ENCODE measurements at regions not wholly inside any gene's neighbourhood (a gene's known extent, or its start where the extent isn't known, plus 50 kb on each side); places are given as distances from the start of the nearest gene placed in this dataset.

DNA sequence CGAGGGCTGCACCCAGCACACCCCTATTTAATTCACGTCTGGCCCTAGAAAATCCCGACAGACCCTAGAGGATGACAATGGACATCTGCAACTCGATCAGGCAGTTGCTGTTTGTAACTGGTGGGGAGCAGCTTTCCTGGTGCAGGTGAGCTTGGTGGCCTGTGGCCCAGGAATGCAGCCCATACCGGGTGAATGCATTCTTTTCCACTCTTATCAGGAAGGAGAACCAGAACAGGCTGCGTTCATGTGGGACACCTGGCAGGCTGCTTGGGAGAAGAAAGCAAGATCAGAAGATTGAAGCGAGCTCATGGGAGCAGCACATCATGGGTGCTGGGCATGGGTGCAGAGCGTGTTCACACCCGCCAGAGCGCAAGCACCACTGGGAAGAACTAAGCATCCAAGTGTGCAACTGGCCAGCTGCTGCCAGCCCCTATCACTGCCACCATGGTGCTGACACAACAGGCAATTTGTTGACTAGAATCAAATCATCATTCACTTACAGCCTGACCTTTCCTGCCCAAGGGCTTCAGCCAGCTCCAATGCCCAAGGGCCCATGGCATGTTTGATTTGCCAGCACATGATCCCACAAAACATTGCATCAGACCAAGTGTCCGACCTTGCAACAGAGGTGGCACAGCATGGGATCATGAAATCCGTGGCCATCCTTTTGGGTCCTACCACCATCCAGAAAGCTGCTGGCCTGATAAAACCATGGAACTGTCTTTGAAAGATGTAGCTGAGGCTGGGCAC, 241.7 kb upstream of the ID2 start:
- TF ChIP-seq, protein P1, sequence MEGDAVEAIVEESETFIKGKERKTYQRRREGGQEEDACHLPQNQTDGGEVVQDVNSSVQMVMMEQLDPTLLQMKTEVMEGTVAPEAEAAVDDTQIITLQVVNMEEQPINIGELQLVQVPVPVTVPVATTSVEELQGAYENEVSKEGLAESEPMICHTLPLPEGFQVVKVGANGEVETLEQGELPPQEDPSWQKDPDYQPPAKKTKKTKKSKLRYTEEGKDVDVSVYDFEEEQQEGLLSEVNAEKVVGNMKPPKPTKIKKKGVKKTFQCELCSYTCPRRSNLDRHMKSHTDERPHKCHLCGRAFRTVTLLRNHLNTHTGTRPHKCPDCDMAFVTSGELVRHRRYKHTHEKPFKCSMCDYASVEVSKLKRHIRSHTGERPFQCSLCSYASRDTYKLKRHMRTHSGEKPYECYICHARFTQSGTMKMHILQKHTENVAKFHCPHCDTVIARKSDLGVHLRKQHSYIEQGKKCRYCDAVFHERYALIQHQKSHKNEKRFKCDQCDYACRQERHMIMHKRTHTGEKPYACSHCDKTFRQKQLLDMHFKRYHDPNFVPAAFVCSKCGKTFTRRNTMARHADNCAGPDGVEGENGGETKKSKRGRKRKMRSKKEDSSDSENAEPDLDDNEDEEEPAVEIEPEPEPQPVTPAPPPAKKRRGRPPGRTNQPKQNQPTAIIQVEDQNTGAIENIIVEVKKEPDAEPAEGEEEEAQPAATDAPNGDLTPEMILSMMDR (IDR thresholded peaks at IDR 0.05), result no peak
- TF ChIP-seq EP300 (IDR thresholded peaks at IDR 0.05) (no peak), POLR2AphosphoS5 (IDR thresholded peaks at IDR 0.05) (peak in 1 of 3 donors; percentile 32), POLR2A (IDR thresholded peaks at IDR 0.05) (no peak)
